Smooth muscle cell (in vitro differentiated cells): ENCODE measurements at regions not wholly inside any gene's neighbourhood (a gene's known extent, or its start where the extent isn't known, plus 50 kb on each side); places are given as distances from the start of the nearest gene placed in this dataset.

ENCODE experiments used
- DNase-seq: peaks from one replicate; lab custom pipeline; 2025; ENCODE audit not compliant: unreplicated experiment; lab: John Stamatoyannopoulos, UW
- H2AFZ ChIP-seq: fragments of 200-600 bp; sonication (generic); 2 replicates; pipeline ENCODE4 v1.6.0; 2016; ENCODE audit warnings: antibody characterized with exemption, low read depth, mild to moderate bottlenecking
- H3F3A ChIP-seq: fragments of 200-600 bp; sonication (generic); 2 replicates; pipeline ENCODE4 v1.6.0; 2017; ENCODE audit warnings: antibody characterized with exemption, low read depth
- H3K27ac ChIP-seq: fragments of 200-600 bp; sonication (generic); 2 replicates; pipeline ENCODE4 v1.5.1; 2016; ENCODE audit warnings: low read depth, mild to moderate bottlenecking
- H3K27me3 ChIP-seq: fragments of 200-600 bp; sonication (generic); 2 replicates; pipeline ENCODE4 v1.6.1; 2016; ENCODE audit warnings: low read depth, mild to moderate bottlenecking
- H3K36me3 ChIP-seq: fragments of 200-600 bp; sonication (generic); 2 replicates; pipeline ENCODE4 v1.5.1; 2016; ENCODE audit warnings: low read depth
- H3K4me1 ChIP-seq: fragments of 200-600 bp; sonication (generic); 2 replicates; pipeline ENCODE4 v1.5.1; 2016; ENCODE audit warnings: low read depth
- H3K4me2 ChIP-seq: fragments of 200-600 bp; sonication (generic); 2 replicates; pipeline ENCODE4 v1.6.0; 2016; ENCODE audit warnings: mild to moderate bottlenecking
- H3K4me3 ChIP-seq: fragments of 200-600 bp; sonication (generic); 2 replicates; pipeline ENCODE4 v1.5.1; 2016; ENCODE audit warnings: mild to moderate bottlenecking
- H3K79me2 ChIP-seq: fragments of 200-600 bp; sonication (generic); 2 replicates; pipeline ENCODE4 v1.6.0; 2016; ENCODE audit warnings: low read depth, mild to moderate bottlenecking
- H3K9ac ChIP-seq: fragments of 200-600 bp; sonication (generic); 2 replicates; pipeline ENCODE4 v1.6.0; 2016; ENCODE audit warnings: low read depth
- H3K9me3 ChIP-seq: fragments of 200-600 bp; sonication (generic); replicated peaks from 2 replicates; pipeline ENCODE4 v1.5.1; 2016; ENCODE audit warnings: low read depth
- H4K20me1 ChIP-seq: fragments of 200-600 bp; sonication (generic); 2 replicates; pipeline ENCODE4 v1.6.0; 2016; ENCODE audit warnings: low read depth
- WGBS: methylation state at CpG from one replicate; pipeline ENCODE4 v1.1.7; 2016; ENCODE audit warnings: low lambda C conversion rate; 5-methylcytosine and 5-hydroxymethylcytosine counted together
- TF ChIP-seq, protein P1 (sequence below): fragments of 200-600 bp; sonication (generic); IDR thresholded peaks from 2 replicates; pipeline ENCODE4 v1.5.1; 2017; ENCODE audit warnings: borderline replicate concordance, mild to moderate bottlenecking, antibody characterized with exemption; ENCODE audit not compliant: insufficient read depth, poor library complexity, severe bottlenecking

DNA sequence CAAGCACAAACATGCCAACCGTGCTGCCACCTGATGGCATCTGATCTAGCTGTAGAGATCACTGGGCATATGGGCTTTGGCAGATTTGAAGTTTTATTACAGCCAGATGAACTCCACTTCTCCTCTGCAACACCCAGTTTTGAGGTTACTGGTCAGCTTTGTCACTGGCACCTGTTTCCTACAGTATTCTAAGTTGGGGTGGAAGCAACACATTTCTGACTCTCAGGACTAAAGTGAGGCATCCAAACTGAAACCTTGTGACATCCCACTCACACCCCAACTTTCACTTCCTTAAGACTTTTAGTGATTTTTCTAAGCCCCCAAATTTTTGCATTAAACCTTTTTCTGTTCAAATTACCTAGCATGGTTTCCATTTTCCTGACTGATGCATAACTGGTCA lies 115.1 kb upstream of the PCDH18 start:
- no peaks in the 10 kb centered on the region for H3K36me3 ChIP-seq
- DNase-seq = no peak
- no peak overlapping the region for H2AFZ ChIP-seq
- no peaks in the 10 kb centered on the region for H3K27me3 ChIP-seq
- no peak overlapping the region for H3K27ac ChIP-seq
- H3K79me2 ChIP-seq = no peaks in the 10 kb centered on the region
- H3F3A ChIP-seq = no peaks in the 10 kb centered on the region
- 92% methylated on average over 1 of the region's 1 CpG for WGBS
- no peaks in the 10 kb centered on the region for H4K20me1 ChIP-seq
- no peak overlapping the region for H3K9ac ChIP-seq
- H3K9me3 ChIP-seq = no peaks in the 10 kb centered on the region
- no peak overlapping the region for H3K4me2 ChIP-seq
- TF ChIP-seq, protein P1, sequence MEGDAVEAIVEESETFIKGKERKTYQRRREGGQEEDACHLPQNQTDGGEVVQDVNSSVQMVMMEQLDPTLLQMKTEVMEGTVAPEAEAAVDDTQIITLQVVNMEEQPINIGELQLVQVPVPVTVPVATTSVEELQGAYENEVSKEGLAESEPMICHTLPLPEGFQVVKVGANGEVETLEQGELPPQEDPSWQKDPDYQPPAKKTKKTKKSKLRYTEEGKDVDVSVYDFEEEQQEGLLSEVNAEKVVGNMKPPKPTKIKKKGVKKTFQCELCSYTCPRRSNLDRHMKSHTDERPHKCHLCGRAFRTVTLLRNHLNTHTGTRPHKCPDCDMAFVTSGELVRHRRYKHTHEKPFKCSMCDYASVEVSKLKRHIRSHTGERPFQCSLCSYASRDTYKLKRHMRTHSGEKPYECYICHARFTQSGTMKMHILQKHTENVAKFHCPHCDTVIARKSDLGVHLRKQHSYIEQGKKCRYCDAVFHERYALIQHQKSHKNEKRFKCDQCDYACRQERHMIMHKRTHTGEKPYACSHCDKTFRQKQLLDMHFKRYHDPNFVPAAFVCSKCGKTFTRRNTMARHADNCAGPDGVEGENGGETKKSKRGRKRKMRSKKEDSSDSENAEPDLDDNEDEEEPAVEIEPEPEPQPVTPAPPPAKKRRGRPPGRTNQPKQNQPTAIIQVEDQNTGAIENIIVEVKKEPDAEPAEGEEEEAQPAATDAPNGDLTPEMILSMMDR = no peak
- H3K4me3 ChIP-seq = no peak overlapping the region
- no peaks in the 10 kb centered on the region for H3K4me1 ChIP-seq

DNA sequence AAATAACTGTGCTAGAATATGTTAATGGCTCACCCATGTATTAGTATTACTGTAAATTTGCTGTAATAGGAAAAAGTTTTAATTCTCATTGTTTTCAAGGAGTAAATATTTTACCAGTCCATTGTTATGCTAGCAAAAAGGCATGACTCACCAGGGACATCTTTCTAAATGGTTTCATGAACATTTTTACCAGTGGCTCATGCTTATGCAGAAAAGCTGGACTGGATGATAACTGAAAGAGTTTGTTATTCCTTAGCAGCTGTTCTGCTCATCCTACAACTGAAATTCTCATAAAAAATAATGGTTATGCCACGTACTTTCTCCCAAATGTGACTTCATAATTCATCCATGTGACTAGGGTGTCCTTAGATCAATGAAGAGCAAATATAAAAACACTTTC lies 111.9 kb upstream of the PCDH18 start:
- no peaks in the 10 kb centered on the region for H3K27me3 ChIP-seq
- H4K20me1 ChIP-seq = no peaks in the 10 kb centered on the region
- H3K9me3 ChIP-seq = no peaks in the 10 kb centered on the region
- H3K27ac ChIP-seq = no peak overlapping the region
- TF ChIP-seq, protein P1 = no peak
- no peak overlapping the region for H2AFZ ChIP-seq
- no peak for DNase-seq
- H3K4me3 ChIP-seq = no peak overlapping the region
- H3K4me1 ChIP-seq = no peaks in the 10 kb centered on the region
- no peak overlapping the region for H3K4me2 ChIP-seq
- H3K36me3 ChIP-seq = no peaks in the 10 kb centered on the region
- WGBS = 79% methylated on average over 1 of the region's 1 CpG
- no peak overlapping the region for H3K9ac ChIP-seq
- no peaks in the 10 kb centered on the region for H3F3A ChIP-seq
- H3K79me2 ChIP-seq = no peaks in the 10 kb centered on the region

DNA sequence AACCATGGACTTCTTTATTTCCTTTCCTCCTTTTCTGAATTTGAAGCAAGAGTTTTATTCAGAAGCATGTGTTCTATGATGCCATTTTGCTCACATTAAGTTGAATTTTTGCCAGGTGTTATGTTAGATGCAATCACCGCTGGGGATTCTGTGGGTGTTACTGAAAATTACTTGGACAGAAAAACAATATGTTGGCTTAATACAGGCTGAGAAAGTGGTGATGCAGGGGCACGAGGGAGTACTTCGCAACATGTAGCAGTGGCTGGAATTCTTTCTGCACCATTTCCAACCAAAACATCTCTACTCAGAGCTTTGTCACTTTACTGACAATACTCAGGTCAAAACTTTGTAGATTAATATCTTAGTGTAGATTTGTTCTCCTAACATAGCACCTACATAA lies 109.2 kb upstream of the PCDH18 start:
- no peak overlapping the region for H3K4me2 ChIP-seq
- TF ChIP-seq, protein P1 = no peak
- 94% methylated on average over 3 of the region's 3 CpGs for WGBS
- DNase-seq = no peak
- no peaks in the 10 kb centered on the region for H3K9me3 ChIP-seq
- no peaks in the 10 kb centered on the region for H3K79me2 ChIP-seq
- H2AFZ ChIP-seq = no peak overlapping the region
- no peaks in the 10 kb centered on the region for H3K36me3 ChIP-seq
- no peak overlapping the region for H3K4me3 ChIP-seq
- no peaks in the 10 kb centered on the region for H3F3A ChIP-seq
- H3K4me1 ChIP-seq = no peaks in the 10 kb centered on the region
- no peaks in the 10 kb centered on the region for H4K20me1 ChIP-seq
- H3K27me3 ChIP-seq = no peaks in the 10 kb centered on the region
- no peak overlapping the region for H3K9ac ChIP-seq
- no peak overlapping the region for H3K27ac ChIP-seq

DNA sequence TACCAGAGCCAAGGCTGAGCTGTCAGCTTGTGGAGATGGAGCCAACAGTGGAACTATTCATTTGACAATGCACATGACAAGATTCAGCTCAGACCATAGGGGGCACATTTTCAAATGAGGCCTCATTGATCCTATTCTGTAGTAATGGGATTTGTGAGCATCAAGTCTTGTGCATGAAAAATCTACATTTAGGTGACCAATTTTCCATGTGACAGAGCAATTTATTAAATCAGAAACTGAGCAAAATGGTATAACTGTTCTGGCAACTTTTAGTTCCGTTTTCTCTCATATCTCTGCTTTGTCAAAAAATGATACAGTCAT lies 108.5 kb upstream of the PCDH18 start:
- 100% methylated on average over 1 of the region's 1 CpG for whole genome bisulfite sequencing
- no peak overlapping the region for H2AFZ ChIP-seq

More for the DNA sequence above, 108.5 kb upstream of the PCDH18 start:
- Histone ChIP-seq H3K79me2 (no peaks in the 10 kb centered on the region), H3K4me1 (peaks cover 2% of the 10 kb centered on the region), H3K4me3 (no peak overlapping the region), H3K9me3 (no peaks in the 10 kb centered on the region), H3F3A (no peaks in the 10 kb centered on the region), H3K36me3 (no peaks in the 10 kb centered on the region), H3K4me2 (no peak overlapping the region), H4K20me1 (no peaks in the 10 kb centered on the region), H3K27ac (no peak overlapping the region), H3K27me3 (no peaks in the 10 kb centered on the region), H3K9ac (no peak overlapping the region)
- no peak for DNase-seq
- TF ChIP-seq, protein P1 = no peak
